ENCODE measurements at regions not wholly inside any gene's neighbourhood (a gene's known extent, or its start where the extent isn't known, plus 50 kb on each side); places are given as distances from the start of the nearest gene placed in this dataset.

DNA sequence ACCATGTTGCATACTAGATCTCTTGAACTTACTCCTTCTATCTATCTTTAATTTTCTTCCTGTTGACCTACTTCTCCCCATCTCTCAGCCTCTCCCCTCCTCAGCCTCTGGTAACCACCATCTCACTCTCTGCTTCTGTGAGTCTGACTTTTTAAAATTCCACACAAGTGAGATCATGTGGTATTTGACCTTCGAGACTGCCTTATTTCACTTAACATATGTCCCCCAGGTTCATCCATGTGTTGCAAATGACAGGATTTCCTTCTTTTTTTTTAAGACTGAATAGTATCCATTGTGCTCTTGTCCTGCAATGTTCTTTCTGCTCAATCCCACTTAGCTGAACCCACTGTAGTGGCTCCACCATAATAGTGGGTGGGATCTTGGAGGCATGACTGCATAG lies 51.4 kb upstream of the DNAJC1 start:
- TF ChIP-seq, protein P1, sequence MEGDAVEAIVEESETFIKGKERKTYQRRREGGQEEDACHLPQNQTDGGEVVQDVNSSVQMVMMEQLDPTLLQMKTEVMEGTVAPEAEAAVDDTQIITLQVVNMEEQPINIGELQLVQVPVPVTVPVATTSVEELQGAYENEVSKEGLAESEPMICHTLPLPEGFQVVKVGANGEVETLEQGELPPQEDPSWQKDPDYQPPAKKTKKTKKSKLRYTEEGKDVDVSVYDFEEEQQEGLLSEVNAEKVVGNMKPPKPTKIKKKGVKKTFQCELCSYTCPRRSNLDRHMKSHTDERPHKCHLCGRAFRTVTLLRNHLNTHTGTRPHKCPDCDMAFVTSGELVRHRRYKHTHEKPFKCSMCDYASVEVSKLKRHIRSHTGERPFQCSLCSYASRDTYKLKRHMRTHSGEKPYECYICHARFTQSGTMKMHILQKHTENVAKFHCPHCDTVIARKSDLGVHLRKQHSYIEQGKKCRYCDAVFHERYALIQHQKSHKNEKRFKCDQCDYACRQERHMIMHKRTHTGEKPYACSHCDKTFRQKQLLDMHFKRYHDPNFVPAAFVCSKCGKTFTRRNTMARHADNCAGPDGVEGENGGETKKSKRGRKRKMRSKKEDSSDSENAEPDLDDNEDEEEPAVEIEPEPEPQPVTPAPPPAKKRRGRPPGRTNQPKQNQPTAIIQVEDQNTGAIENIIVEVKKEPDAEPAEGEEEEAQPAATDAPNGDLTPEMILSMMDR (IDR thresholded peaks at IDR 0.05): no peak
- TF ChIP-seq POLR2A (IDR thresholded peaks at IDR 0.05) (no peak), POLR2AphosphoS5 (IDR thresholded peaks at IDR 0.05) (no peak)
